ENCODE measurements at regions not wholly inside any gene's neighbourhood (a gene's known extent, or its start where the extent isn't known, plus 50 kb on each side); places are given as distances from the start of the nearest gene placed in this dataset.

- 79 to 88% methylated on average over 3 of the region's 3 CpGs for WGBS, 2 donors
- H3K36me3 ChIP-seq: no peaks in the 10 kb centered on the region
- no peaks in the 10 kb centered on the region for H3K9me3 ChIP-seq
- H3K4me3 ChIP-seq: no peak overlapping the region
- no peaks in the 10 kb centered on the region for H3K4me1 ChIP-seq
- no peaks in the 10 kb centered on the region for H3K27me3 ChIP-seq
- TF ChIP-seq POLR2A (IDR thresholded peaks at IDR 0.05) (no peak), CTCF (IDR thresholded peaks at IDR 0.05) (no peak), POLR2AphosphoS5 (IDR thresholded peaks at IDR 0.05) (no peak), EP300 (IDR thresholded peaks at IDR 0.05) (no peak)
- no peak overlapping the region for H3K27ac ChIP-seq
- no peak for ATAC-seq (ENCODE audit: low FRiP score in 2 of 2)
- DNase-seq: no peak
Measured at GRCh38 chr3:99458013-99458412, 180.4 kb upstream of the COL8A1 start.

GRCh38 chr3:99442599-99442998, 195.8 kb upstream of the COL8A1 start:
- Histone ChIP-seq H3K27me3 (no peaks in the 10 kb centered on the region), H3K4me1 (no peaks in the 10 kb centered on the region), H3K9me3 (no peaks in the 10 kb centered on the region), H3K36me3 (no peaks in the 10 kb centered on the region), H3K27ac (no peak overlapping the region), H3K4me3 (no peak overlapping the region)
- ATAC-seq (ENCODE audit: low FRiP score in 2 of 2) (no peak), DNase-seq (no peak)
- 91% methylated on average over 2 of the region's 2 CpGs for WGBS, 2 donors
- TF ChIP-seq POLR2A (IDR thresholded peaks at IDR 0.05) (no peak), EP300 (IDR thresholded peaks at IDR 0.05) (no peak), CTCF (IDR thresholded peaks at IDR 0.05) (no peak), POLR2AphosphoS5 (IDR thresholded peaks at IDR 0.05) (no peak)

- Histone ChIP-seq H3K9me3 (no peaks in the 10 kb centered on the region), H3K27ac (no peak overlapping the region), H3K4me3 (no peak overlapping the region), H3K27me3 (no peaks in the 10 kb centered on the region), H3K36me3 (no peaks in the 10 kb centered on the region), H3K4me1 (no peaks in the 10 kb centered on the region)
- TF ChIP-seq POLR2AphosphoS5 (IDR thresholded peaks at IDR 0.05) (no peak), CTCF (IDR thresholded peaks at IDR 0.05) (no peak), EP300 (IDR thresholded peaks at IDR 0.05) (no peak)
- 59 to 60% methylated on average over 1 of the region's 1 CpG for WGBS, 2 donors
- ATAC-seq (ENCODE audit: low FRiP score in 2 of 2) (no peak), DNase-seq (no peak)
Measured at GRCh38 chr3:99439892-99440291, 198.5 kb upstream of the COL8A1 start.

- H3K4me3 ChIP-seq: no peak overlapping the region
- no peaks in the 10 kb centered on the region for H3K36me3 ChIP-seq
- H3K27ac ChIP-seq: no peak overlapping the region
- no peak for ATAC-seq (ENCODE audit: low FRiP score in 2 of 2)
- H3K4me1 ChIP-seq: no peaks in the 10 kb centered on the region
- DNase-seq: no peak
- no peaks in the 10 kb centered on the region for H3K9me3 ChIP-seq
- no peaks in the 10 kb centered on the region for H3K27me3 ChIP-seq
- TF ChIP-seq POLR2A (IDR thresholded peaks at IDR 0.05): no peak
Measured at GRCh38 chr3:99434190-99434589, 204.2 kb upstream of the COL8A1 start.

- Histone ChIP-seq H3K27ac (no peak overlapping the region), H3K4me3 (no peak overlapping the region), H3K4me1 (no peaks in the 10 kb centered on the region), H3K9me3 (no peaks in the 10 kb centered on the region), H3K36me3 (no peaks in the 10 kb centered on the region), H3K27me3 (no peaks in the 10 kb centered on the region)
- WGBS, 2 donors: 56 to 75% methylated on average over 3 of the region's 3 CpGs
- no peak for DNase-seq
- TF ChIP-seq POLR2A (IDR thresholded peaks at IDR 0.05) (no peak), POLR2AphosphoS5 (IDR thresholded peaks at IDR 0.05) (no peak), EP300 (IDR thresholded peaks at IDR 0.05) (no peak), CTCF (IDR thresholded peaks at IDR 0.05) (no peak)
- ATAC-seq (ENCODE audit: low FRiP score in 2 of 2): no peak
Measured at GRCh38 chr3:99430348-99431134, 207.9 kb upstream of the COL8A1 start.

Measured in upper lobe of left lung (tissue), 6 donors.